Adrenal gland (tissue), 5 donors: ENCODE measurements at regions not wholly inside any gene's neighbourhood (a gene's known extent, or its start where the extent isn't known, plus 50 kb on each side); places are given as distances from the start of the nearest gene placed in this dataset.

Experiments used
- POLR2A ChIP-seq, 2 donors: fragments of 450-650 bp; IDR thresholded peaks; one replicate each; pipeline ENCODE4 v1.6.1; 2017; ENCODE audit warnings: antibody characterized with exemption in 2 of 2, mild to moderate bottlenecking in 2 of 2, moderate library complexity in 1 of 2
- TF ChIP-seq, protein P1 (sequence below), 6 experiments: fragments of 450-650 bp in 4 of 6; fragments of 200-600 bp in 2 of 6; sonication (generic) in 1 of 6; IDR thresholded peaks; 1 replicate in 5 of 6; 2 replicates in 1 of 6; pipeline versions ENCODE4 v1.5.1 to v1.8.0; 2016 to 2021; ENCODE audit warnings: antibody characterized with exemption in 6 of 6, mild to moderate bottlenecking in 2 of 6, moderate library complexity in 1 of 6
- donor health status: DM: no; HTN: no; CAD: no.

GRCh38 chr6:19569563-19569962 lies 267.6 kb upstream of the ID4 start:
- TF ChIP-seq, protein P1, sequence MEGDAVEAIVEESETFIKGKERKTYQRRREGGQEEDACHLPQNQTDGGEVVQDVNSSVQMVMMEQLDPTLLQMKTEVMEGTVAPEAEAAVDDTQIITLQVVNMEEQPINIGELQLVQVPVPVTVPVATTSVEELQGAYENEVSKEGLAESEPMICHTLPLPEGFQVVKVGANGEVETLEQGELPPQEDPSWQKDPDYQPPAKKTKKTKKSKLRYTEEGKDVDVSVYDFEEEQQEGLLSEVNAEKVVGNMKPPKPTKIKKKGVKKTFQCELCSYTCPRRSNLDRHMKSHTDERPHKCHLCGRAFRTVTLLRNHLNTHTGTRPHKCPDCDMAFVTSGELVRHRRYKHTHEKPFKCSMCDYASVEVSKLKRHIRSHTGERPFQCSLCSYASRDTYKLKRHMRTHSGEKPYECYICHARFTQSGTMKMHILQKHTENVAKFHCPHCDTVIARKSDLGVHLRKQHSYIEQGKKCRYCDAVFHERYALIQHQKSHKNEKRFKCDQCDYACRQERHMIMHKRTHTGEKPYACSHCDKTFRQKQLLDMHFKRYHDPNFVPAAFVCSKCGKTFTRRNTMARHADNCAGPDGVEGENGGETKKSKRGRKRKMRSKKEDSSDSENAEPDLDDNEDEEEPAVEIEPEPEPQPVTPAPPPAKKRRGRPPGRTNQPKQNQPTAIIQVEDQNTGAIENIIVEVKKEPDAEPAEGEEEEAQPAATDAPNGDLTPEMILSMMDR (IDR thresholded peaks at IDR 0.05) = no peak
- TF ChIP-seq POLR2A (IDR thresholded peaks at IDR 0.05) = no peak
